GDM1 (cell line): ENCODE measurements at regions not wholly inside any gene's neighbourhood (a gene's known extent, or its start where the extent isn't known, plus 50 kb on each side); places are given as distances from the start of the nearest gene placed in this dataset.

ENCODE experiments used
- DNase-seq: peaks from one replicate; lab custom pipeline; 2025; lab: John Stamatoyannopoulos, UW

DNA sequence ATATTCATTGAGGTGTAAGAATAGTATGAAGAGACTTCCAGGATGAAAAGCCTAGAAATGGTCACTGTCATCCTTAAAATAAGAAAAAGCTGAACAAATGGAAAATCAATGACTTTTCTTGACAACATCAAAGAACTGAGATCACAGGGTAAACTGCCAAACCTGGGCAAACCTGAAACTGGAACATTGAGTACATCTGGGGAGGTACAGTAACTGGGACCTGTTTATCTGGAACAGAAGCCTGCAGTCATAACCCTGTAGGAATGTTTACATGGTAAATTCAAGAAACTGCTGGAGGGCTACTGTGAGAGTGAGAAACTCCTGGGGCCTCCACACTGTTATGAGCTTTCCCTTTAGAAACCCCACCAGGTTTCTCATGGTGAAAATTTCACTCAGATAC lies 130.1 kb upstream of the PIRT start:
- no peak for DNase-seq

DNA sequence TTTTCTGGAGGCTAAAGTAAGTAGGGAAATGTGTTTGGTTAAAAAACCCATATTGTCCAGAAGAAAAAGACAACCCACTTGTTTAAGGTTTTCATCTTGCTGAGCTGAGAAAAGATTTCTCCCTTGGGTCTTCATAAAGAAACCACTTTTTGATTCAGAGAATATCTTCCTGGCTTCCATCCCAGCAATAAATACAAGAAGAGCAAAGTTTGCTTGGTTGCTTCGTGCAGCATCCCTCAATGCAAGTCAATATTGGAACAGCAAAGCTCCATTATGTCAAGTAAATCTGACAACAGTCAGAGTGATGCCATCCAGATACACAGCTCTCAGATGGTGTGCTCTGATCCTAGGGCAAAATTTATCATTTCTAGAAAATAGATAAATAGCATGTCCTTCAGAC lies 118.9 kb upstream of the PIRT start:
- no peak for DNase-seq

DNA sequence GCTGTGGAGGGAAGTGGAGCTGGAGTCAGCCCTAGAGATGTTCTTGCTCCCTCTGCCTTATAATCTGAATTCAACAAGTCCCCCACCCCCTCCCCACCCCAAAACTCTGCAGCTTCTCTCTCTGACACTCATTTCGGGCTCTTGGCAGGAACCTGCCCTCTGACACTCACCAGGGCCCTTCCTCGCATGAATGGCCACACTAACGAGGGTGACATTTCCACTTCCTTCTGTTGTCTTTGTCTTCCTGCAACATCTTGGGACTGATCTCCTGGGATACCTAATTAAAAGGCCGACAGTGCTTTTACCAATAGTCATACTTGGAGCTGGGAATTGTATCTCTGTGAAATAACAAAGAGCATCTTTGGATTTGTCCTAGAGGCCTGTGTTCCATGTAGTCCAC lies 106.9 kb upstream of the PIRT start:
- no peak for DNase-seq

GRCh38 chr17:10936931-10937330 lies 99.0 kb upstream of the PIRT start:
- no peak for DNase-seq

DNA sequence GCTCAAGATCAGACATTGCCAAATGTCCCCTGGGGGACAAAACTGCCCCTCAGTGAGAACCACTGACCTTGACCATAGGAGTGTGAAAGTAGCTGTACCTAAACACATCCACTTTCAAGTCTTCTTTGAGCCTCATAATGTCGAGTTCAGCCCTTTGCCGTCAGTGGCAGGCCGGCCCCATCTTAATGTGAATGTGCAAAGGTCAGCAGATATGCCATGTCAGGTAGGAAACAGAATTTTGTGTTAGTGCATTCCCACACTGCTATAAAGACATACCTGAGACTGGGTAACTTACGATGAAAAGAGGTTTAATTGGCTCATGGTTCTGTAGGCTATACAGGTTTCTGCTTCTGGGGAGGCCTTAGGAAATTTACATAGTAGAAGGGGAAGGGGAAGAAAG lies 95.1 kb upstream of the PIRT start:
- DNase-seq, result no peak

DNA sequence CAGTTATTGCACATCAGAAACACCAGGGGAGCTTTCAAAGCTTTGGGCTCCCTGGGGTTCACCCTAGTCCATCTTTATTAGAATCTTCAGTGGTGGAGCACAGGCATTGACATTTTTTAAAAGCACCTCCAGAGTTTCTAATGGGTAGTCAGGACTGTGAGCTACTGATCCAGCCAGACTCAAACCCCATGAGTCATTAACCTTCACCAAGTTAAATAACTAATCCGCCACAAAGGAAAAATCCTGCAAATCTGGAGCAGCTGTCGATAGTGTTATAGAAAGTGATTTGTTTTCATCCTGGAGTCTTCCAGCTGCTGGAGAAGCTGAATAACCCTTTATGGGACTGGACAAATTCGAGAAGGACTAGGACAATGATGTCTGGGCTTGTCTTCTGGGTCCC lies 93.2 kb upstream of the PIRT start:
- no peak for DNase-seq

DNA sequence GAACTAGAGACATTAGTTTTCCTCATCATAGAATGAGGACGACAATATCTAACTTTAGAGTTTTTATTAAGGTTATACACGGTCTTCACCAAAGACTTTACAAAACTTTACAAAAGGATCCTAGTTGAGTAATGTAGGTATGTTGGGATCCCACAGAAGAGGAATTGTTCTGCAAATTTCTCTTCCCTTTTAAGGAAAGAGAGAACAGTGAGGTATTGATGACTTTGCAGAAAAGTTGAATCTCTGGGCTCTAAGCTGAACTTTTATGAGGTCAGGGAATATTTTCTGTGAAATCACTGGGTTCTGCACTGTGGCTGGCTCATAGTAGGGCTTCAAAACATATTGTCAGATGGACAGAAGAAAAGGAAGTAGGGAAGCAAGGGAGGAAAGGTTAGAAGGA lies 89.8 kb upstream of the PIRT start:
- DNase-seq, result no peak

DNA sequence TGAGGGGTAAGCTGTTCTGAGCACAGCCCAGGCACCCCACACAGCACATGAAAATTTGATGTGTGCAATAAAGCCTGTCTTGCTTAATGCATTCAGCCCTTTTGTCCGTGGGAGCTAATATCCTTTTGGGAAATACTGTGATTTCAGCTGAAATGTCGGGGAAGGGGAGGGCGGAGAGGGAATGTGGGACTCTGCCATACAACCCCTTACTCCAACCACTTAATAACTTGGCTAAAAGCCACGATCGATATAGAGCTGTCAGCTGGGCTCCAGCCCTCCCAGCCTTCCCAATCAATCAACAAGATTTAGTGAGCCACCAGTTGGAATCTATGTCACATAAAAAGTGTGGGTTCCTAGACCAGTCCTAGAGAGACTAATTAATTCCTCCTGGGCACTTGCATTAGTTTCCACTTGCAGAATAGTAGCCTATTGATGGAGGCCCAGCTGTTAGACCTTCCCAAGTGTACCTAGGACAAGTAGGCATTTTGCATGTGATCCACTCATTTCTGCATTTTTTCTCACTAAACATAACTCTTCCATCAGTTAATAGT lies 82.7 kb upstream of the PIRT start:
- no peak for DNase-seq

DNA sequence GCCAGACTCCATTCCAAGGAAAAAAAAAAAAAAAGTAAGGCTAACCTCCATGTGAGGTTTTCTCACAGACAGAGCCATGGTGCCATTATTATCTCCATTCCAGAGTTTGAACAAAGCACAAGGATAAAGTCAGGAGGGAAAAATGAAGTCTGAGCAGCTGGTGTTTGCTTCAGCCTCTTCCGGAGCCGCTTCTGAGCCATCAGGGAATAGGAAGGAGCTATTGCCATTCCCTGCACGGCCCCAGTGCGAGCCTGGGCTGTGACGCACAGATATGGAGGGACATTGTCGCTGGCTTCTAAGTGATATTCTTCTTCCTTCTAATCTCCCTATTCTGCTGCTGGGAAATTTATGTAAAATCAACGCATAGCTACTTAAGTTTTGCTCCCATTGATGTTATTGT lies 69.5 kb upstream of the PIRT start:
- no peak for DNase-seq

GRCh38 chr17:10899281-10899680 lies 61.4 kb upstream of the PIRT start:
- no peak for DNase-seq

- DNase-seq, result no peak
Observed at GRCh38 chr17:10894220-10894619, 56.3 kb upstream of the PIRT start.

- DNase-seq, result no peak
Observed at GRCh38 chr17:10888858-10889257, 51.0 kb upstream of the PIRT start.
